IPS-NIHi7 (cell line): ENCODE measurements at regions not wholly inside any gene's neighbourhood (a gene's known extent, or its start where the extent isn't known, plus 50 kb on each side); places are given as distances from the start of the nearest gene placed in this dataset.
A peak's percentile ranks its signal among the peaks of the same experiment; 100 is the strongest.

Experiments used
- DNase-seq: peaks from one replicate; pipeline ENCODE4 v3.0.0; 2012; ENCODE audit warnings: mixed read lengths; ENCODE audit errors: extremely low spot score

DNA sequence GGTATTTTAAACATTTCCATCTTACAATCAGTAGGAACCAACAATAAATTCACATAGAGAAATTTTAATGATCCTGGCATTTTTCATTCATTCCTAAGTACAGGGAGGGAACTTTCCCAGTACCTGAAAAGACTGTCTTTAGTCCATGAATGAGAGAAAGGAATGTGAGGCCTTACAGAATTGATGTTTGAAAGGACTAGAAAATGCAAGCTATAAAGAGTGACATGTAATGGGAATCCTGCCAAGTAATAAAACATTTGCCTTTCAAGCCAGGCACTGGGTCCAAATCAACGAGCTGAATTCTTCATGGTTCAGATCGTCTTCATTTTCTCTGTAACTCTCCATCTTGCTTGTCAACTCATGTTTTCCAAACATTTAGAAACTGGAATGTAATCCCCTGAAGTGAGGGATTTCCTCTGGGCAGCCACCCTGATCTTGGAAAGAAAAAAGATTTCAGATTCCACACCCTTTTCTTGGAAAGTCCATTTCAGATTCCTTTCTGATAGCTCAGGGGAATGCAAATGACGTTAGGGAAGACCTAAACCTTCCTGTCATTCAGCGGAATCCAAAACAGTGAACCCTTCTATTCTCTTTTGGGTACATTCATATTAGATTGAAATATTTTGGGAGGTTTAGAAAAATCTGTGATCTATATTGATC, 315.8 kb downstream of the SH3GL2 start:
- no peak for DNase-seq

DNA sequence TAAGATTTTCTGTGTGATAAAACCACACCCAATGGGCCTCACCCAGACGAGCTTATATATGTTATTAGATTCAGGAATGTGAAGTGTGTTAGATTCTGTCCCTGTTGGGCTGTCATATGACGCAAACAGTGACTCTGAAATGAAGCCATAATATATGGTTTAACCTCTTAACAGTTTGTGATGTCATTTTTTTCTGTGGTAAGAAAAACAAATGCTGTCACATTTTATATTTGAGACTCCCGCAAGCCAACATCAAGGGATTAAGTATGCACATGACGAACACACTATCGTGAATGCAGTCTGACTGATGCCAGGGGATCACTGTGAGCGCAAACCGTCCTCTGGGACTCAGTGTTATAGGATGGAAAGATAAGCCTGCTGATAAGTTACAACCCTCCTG, 321.7 kb downstream of the SH3GL2 start:
- no peak for DNase-seq

DNA sequence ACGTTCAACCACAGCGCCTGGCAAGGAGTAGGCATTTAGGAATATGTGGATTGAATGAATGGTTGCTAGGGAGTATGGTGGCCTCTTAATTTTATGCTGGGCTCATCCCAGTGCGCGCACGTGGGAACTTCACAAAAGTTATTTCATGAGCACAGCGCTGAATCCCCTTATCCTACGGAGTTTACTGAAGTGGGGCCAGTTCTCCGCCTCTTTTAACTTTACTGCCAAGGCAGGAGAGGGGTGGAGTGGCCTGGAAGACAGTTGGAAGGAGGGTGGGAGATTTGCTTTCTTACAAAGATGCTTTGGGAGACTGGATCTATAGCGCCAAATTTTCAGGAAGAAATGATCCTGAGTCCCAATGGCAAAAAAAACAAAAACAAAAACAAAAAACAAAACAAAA, 326.5 kb downstream of the SH3GL2 start:
- DNase-seq = no peak

DNA sequence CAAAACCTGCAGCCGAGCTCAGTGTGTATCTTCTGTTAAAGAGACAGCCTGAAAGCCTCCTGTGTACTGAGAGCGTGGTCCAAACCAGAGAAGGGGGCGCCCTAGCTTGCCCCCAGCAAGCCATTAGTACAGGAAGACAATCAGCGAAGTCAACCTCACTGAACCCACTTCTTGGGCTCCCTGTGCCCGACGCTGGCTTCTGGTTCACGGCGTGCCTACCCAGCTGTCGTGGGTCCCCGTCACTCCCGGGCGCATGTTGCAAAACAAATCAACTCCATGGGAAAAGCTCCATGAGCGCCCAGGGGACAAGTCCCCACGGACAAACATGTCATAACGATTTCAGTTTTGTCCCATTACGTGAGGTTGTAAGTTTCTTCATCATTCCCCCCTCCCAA, 326.9 kb downstream of the SH3GL2 start:
- DNase-seq = peak; percentile 21

DNA sequence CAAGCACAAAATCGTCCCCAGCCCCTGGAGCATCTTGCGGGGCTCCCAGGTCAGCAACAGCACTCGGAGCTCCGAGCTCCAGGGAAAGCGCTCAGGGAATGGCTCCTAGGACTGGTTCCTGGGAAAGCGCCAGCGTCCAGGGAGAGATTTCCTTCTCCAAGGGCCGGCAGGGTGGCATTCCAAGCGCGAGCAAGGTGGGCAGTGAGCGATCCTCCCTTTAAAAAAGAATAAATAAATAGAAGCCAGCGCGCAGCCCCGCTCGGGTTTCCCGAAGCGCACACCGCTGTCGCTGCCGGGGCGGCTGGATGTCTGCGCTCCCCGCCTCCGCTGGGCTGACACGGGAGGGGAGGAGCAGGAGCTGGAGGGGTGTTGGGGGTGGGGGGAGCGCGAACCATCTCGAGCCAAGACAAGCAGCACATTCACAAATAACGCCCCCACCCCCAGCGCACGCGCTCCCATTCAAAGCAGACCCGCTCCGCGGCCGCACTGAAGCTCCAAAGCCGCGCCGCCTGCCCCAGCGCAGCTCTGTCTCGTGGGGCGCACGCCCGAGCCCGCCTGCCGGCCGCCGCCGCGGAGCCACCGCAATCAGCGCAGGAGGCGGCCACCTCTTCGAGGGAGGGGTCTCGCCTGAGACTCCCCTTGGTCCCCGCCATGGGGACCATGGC, 327.4 kb downstream of the SH3GL2 start:
- DNase-seq = peak; percentile 57

DNA sequence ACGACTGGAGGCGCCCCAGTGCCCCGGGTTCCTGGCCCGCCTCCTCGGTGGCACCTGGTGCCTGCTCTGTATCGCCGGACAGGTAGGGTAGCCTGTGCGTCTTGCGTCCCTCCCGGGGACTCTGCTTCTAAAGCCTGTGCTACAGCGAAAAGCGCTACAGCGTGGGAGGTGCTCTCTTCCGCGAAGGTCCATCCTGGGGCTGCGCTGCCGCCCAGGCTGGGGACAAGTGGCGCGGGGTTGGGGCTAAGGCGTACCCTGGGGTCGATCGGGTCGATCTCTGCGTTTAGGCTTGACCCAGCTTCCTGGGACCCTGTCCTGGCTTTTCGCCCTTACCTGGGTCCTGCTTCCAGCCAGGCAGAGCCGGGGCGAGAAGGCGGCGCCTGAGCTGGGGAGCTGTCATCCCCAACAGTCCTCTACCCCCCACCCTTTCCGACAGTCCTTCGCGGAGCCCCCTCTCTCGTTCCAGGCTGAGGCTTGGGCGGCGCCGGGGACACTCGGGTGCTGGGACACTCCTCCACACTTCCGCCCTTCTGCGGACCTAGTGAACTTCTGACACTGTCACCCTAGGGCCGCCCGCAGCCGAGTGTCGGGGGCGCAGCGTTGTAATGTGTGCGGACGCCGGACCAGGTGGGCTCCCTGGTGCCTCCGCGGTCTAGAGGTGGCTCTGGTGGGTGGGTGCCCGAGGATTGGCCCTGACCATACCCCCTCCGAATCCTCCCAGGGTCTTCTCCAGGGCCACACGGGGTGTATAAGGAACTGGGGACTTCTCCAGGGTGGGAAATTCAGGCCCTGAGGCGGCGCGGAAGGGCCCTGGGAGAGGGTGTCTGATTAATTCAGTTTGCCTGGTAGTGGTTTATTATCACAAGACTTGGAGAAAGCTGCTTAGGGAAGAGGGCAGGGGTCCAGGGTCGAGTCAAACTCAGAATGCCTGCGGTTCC, 328.2 kb downstream of the SH3GL2 start:
- DNase-seq = peak; percentile 63

DNA sequence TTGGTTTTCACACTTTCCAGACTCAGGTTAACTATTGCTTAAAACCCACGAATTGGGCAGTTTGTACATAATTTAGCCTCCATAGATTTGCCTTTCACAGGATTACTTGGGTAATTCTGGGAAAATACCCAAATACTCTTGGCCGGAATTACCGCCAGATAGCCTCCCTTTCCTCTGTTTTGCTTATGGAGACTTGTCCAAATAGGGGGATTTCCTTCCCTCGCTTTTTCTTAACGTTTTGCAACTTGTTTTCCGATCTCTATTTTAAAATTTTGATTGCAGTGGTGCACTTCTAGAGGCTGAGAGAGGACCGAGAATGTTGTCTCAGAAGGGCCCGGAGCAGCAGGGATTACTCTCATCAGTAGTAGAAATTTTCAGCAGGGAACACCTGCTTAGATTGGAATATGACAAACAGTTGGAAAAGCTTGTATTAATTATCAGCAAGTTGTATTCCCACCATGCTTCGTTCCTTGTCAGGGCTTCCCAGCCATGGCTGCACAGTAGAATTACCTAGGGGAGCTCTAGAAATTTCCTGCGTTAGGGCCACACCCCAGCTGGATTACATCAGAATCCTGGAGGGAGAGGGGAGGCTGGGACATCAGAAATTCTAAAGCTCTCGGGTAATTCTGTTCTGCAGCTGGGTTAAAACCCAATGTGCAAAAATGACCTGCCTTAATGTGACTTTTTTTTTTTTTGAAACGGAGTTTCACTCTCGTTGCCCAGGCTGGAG, 329.1 kb downstream of the SH3GL2 start:
- DNase-seq = no peak

DNA sequence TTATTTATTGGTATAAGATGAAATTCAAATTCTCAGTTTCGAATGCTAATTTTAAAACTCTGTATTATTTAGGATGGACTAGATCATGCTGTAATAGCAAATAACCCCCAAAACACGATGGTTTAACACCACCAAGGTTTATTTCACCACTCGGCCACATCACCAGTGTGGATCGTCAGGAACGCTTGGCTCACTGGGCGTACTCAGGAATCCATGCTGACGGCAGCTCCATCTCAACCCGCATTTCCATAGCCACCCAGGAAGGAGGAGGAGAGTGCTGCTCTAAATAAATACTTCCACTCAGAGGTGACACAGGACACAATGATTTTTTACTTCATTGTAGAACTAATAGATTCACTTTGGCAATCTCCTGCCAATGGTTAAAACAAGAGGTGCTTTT, 347.4 kb downstream of the SH3GL2 start:
- no peak for DNase-seq

DNA sequence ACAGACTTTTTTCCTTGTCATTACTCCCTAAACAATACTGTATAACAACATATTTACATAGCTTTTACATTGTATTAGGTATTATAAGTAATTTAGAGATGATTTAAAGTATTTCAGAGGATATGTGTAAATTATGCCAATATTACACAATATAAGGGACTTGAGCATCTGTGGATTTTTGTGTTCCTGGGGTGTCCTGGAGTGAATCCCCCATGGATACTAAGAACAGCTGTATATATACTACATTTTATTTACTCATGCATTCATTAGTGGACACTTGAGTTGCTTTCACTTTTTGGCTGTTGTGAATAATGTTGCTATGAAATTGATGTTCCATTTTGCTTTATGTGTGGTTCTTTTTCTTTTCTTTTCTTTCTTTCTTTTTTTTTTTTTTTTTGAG, 348.8 kb downstream of the SH3GL2 start:
- DNase-seq = no peak

DNA sequence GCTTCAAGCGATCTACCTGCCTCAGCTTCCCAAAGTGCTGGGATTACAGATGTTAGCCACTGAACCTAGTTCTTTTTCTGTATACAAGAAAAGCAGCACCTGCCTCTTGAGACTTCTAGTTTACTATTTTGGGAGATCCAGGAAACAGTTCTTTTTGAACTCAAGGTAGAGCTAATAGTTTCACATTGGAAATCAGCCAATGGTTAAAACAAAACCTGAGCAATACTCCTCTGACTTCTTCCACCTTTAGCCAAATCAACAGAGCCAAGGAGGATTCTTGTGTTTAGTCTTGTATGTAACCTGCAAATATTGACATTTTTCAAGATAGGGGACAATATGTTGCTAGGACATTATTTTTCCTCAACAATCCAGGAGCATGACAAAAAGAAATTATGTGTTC, 349.4 kb downstream of the SH3GL2 start:
- DNase-seq = no peak

DNA sequence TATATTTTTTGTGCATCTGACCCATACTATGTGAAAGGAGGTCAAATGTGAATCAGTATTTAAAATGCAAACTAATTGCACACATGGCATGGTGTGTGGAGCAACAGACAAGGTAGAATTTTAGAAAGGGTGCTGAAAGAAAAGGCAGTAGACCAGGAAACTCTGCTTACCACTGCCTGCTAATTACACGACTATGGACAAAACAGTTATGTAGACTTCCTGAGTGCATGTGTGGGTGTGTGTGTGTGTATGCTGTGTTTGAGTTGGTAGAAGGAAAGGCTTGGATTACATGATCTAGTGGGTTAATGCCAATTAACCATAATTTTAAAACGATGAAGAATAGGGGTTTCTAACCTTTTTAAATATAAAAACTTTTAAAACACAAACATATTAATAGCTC, 349.9 kb downstream of the SH3GL2 start:
- DNase-seq = no peak

DNA sequence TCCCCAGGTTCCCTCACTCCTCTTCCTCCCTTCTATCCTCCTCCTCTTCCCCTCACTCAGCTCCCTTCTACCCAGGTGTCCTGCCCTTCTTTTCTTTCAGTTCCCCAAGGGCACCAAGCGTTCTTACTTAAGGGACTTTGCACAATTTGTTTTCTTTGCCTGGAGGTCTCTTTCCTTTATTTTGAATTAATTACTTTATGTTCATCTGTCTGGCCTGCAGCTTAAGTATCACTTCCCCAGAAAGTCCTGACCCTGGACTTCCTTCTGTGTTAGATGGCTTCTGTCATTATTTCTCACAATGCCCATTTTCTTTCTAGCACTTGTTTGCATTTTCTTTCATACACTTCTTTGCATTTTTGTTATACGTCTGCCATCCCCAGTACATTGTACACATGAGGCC, 350.6 kb downstream of the SH3GL2 start:
- no peak for DNase-seq

DNA sequence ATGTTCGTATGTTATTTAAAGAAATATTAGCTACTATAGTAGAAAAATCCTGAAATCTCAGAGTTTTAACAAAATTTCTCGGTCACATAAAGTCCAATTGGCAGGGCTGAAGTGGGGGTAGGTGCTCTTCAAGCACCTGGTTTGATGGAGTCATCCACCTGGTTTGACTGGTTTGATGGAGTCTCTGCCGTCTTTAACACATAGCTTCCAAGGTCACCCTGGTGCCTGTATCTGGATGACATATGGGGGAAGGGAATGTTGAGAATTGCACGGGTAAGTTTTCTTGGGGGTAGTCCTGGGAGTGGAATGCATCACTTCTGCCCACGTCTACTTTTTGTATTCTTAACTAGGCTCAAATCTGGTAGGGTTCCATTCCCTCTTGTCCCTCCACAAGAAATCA, 351.2 kb downstream of the SH3GL2 start:
- DNase-seq = no peak

DNA sequence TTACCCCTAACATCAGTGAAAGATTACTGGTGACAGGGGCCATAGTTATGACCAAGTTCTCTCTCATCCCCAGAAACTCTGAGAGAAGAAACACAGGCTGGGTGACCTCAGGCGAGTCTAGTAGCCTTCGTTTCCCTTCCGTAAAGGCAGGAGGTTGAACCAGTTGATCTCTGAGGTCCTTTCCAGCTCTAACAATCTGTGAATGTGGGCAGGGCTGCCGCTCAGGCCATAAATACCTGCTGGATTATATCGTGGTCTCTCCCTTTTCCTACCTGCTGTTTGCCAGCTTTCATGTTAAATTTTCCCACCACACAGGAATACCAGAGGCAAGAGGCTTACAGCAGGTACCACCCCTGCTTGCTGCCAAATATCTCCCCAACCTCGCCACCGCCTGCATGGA, 357.5 kb downstream of the SH3GL2 start:
- DNase-seq = no peak

DNA sequence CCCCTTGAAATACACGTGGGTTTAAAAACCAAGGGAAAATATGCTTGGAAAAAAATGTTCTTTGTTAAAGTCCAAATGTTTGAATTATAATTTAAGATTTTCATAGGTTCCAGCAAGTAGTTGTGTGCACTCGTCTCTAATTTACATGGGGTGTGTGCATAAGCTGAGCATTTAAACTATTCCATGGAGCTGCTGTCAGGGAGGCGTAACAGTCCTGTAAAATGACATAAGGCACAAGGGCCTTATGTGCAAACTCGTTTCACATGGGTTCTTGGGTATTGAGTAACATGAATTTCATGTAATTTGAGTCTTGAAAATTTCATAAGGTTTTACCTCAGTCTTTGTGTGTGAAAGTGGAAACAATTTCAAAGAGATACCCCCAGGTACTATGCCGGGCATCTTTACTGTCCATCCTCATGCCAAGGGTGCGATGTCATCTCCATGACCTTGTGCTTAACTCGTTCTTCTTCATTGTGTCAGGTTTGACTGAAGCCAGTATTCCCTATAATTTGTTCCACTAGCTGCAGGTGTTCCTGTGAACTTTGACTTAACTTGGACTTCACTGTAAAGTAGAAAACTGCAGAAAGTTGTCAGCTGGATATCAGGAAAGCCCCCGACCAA, 359.3 kb downstream of the SH3GL2 start:
- DNase-seq = no peak

DNA sequence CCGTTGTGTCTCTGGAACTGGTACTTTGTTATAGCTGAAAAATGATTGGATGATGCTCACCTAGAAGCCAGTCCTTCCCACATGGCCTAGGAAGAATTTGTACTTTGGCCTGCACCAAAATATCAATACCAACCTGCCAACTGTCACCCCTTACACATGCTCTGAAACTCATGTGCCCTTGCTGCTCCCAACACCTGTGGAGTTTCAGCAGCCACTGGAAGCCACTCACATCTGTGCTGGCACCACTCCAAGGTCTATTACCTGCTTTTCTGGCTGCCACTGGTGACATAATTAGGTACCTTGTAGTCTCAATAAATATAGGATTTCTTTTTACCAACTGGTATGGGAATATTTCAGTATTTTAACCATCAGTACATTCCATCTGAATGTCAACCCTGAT, 363.6 kb downstream of the SH3GL2 start:
- DNase-seq = no peak

DNA sequence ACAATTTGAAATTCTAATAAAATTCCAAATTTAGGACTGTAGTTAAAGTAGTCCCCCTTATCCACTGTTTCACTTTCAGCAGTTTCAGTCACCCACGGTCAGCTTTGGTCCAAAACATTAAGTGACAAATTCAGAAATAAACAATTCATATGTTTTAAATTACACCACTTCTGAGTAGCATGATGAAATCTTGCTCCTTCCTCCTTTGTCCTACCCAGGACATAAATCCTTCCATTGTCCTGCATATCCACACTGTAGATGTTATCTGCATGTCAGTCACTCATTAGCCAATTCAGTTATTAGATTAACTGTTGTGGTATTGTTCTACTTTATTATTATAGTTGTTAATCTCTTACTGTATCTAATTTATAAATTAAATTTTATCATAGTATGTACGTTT, 376.5 kb downstream of the SH3GL2 start:
- no peak for DNase-seq

DNA sequence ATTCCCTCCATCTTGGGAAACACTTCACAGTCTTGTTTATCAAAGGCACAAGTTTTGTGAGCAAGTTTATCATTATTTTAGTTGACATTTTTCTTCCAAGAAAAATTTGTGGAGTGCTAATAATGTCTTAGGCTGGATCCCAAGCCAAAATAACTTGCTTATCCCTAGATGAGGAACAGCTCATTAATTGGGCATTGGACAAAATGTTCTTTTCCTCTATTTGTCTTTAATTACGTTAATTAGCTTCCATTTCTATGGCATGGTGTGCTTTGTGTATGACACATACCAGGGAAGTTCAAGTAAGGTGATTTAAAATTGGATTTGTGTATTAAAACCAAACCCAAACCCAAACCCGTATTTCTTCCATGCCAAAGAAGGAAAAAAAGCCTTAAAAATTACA, 379.5 kb downstream of the SH3GL2 start:
- DNase-seq = no peak

DNA sequence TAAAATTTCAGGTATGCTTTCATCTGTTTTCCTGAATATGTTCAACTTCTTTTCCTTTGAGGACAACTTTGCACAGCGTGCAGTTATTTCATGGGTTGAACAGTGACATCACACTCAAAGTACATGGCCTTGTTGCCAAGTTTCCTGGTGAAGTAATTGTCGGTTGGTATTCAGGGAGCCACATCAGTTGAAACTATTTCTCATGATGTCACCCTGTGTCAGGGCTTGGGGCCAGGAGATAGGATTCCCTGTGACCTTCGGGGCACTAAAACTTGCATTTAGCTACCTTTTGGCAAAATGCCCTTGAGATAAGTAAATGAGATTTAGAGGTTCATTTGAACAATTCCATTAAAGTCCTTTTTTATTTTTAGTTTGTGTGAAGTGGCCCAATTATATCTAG, 383.9 kb downstream of the SH3GL2 start:
- DNase-seq = no peak

DNA sequence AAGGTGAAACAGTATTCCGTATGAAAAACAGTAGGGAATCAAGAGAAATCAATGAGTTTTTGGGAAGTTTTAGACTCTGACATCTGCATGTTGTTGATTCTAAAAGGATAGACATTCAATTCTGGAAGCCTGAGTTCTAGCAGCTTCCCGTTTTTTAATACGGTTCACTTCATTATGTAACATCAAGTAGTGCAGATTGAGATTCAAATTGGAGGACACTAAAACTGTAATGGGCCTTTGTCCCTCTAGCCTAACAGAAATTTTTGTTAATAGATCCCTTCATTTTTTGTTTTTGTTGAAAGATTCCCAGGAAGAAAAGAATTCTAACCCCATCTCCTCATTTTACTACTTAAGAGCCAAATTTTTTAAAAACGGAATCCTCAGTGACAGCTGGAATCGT, 384.6 kb downstream of the SH3GL2 start:
- no peak for DNase-seq

DNA sequence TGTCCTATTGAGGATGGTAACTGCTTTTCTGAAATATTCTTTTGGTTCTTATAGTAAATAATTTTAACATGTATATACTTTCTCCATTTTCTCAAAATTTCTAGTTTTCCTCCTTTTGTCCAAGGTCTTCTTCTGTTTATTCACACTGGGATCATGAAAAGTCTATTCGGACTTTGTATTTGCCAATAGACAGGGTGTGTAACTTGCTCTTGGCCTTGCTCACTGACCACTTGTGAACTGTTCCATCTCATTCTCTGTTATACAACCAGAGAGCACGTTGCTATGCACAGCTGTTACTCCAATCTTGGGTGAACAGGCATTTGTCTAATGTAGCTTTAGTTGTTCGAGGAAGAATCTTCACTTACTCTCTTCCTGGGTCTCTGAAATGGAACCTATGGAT, 388.9 kb downstream of the SH3GL2 start:
- no peak for DNase-seq

DNA sequence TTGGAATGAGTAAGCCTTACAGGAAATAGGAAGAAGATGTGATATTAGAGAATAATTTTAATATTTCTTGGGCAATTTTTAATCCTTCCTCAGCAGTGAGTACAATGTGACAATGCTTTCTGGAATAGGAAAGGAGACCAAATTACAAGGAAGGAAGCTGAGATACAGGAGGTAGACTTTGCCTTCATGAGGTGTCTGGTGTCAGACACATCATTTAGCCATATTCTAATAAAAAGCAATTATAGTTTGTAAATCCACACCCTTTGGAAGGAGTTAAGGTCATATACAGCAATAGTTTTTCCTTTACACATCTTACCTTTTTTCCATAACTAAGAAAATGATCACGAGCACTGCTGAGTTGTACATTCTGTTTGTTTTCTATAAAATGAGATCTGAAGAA, 390.4 kb downstream of the SH3GL2 start:
- DNase-seq = no peak
